Cardiac muscle cell (in vitro differentiated cells and primary cell): ENCODE measurements at regions not wholly inside any gene's neighbourhood (a gene's known extent, or its start where the extent isn't known, plus 50 kb on each side); places are given as distances from the start of the nearest gene placed in this dataset.

Experiments
- DNase-seq, 2 donors: peaks; one replicate each; pipeline versions ENCODE4 v3.0.0 to v3.0.0-alpha.2; 2010 to 2017; ENCODE audit warnings: low read depth in 1 of 2, low spot score in 1 of 2
- H3K27ac ChIP-seq: fragments of 200-600 bp; sonication (generic); 2 replicates; pipeline ENCODE4 v1.5.1; 2016
- H3K27me3 ChIP-seq: fragments of 200-600 bp; sonication (generic); 2 replicates; pipeline ENCODE4 v1.6.0; 2016; ENCODE audit warnings: control low read depth
- H3K36me3 ChIP-seq: fragments of 200-600 bp; sonication (generic); 2 replicates; pipeline ENCODE4 v1.5.1; 2016; ENCODE audit warnings: control low read depth
- H3K4me1 ChIP-seq: fragments of 200-600 bp; sonication (generic); 2 replicates; pipeline ENCODE4 v1.8.1; 2017; ENCODE audit warnings: low read depth, mild to moderate bottlenecking, mixed run types
- H3K4me3 ChIP-seq: fragments of 200-600 bp; sonication (generic); 2 replicates; pipeline ENCODE4 v1.5.1; 2016; ENCODE audit warnings: mild to moderate bottlenecking
- H3K9me3 ChIP-seq: fragments of 200-600 bp; sonication (generic); 2 replicates; pipeline ENCODE4 v1.5.1; 2017; ENCODE audit warnings: low read depth, mild to moderate bottlenecking, control low read depth
- CTCF ChIP-seq: IDR thresholded peaks from 2 replicates; pipeline ENCODE4 v1.5.1; 2012; ENCODE audit warnings: low read depth, mild to moderate bottlenecking, low read length

- Histone ChIP-seq H3K4me3 (no peak overlapping the region), H3K27ac (no peak overlapping the region), H3K4me1 (no peaks in the 10 kb centered on the region), H3K36me3 (no peaks in the 10 kb centered on the region), H3K27me3 (no peaks in the 10 kb centered on the region), H3K9me3 (no peaks in the 10 kb centered on the region)
- DNase-seq, result no peak
- TF ChIP-seq CTCF, result no peak
Measured at GRCh38 chr2:129821445-129821844, 158.0 kb upstream of the RAB6C start.

GRCh38 chr2:129823044-129823443 is 156.4 kb upstream of the RAB6C start:
- H3K4me1 ChIP-seq, result no peaks in the 10 kb centered on the region
- H3K36me3 ChIP-seq, result no peaks in the 10 kb centered on the region
- no peaks in the 10 kb centered on the region for H3K9me3 ChIP-seq
- no peak overlapping the region for H3K27ac ChIP-seq
- DNase-seq, result no peak
- H3K4me3 ChIP-seq, result no peak overlapping the region
- H3K27me3 ChIP-seq, result no peaks in the 10 kb centered on the region
- no peak for TF ChIP-seq CTCF

GRCh38 chr2:129827311-129828090 is 152.0 kb upstream of the RAB6C start:
- peak in 1 of 2 donors; percentile 7 for DNase-seq
- TF ChIP-seq CTCF, result no peak
- H3K4me3 ChIP-seq, result no peak overlapping the region

GRCh38 chr2:129828792-129829191 is 150.7 kb upstream of the RAB6C start:
- Histone ChIP-seq H3K36me3 (no peaks in the 10 kb centered on the region), H3K9me3 (no peaks in the 10 kb centered on the region), H3K27ac (no peak overlapping the region), H3K4me1 (no peaks in the 10 kb centered on the region), H3K27me3 (no peaks in the 10 kb centered on the region), H3K4me3 (no peak overlapping the region)
- TF ChIP-seq CTCF, result no peak
- DNase-seq, result no peak

More at GRCh38 chr2:129827311-129828090, 152.0 kb upstream of the RAB6C start:
- H3K36me3 ChIP-seq, result no peaks in the 10 kb centered on the region
- H3K4me1 ChIP-seq, result no peaks in the 10 kb centered on the region
- H3K27me3 ChIP-seq, result no peaks in the 10 kb centered on the region
- H3K9me3 ChIP-seq, result no peaks in the 10 kb centered on the region
- H3K27ac ChIP-seq, result no peak overlapping the region

GRCh38 chr2:129829588-129829987 is 149.9 kb upstream of the RAB6C start:
- Histone ChIP-seq H3K9me3 (no peaks in the 10 kb centered on the region), H3K27me3 (no peaks in the 10 kb centered on the region), H3K36me3 (no peaks in the 10 kb centered on the region), H3K4me1 (no peaks in the 10 kb centered on the region), H3K27ac (no peak overlapping the region), H3K4me3 (no peak overlapping the region)
- TF ChIP-seq CTCF, result no peak
- DNase-seq, result no peak
